Stimulated activated CD4-positive, alpha-beta T cell treated with anti-CD3 and anti-CD28 coated beads, Interleukin-15, amount 100 ng/mL, for 24 hours (primary cell): ENCODE measurements at regions not wholly inside any gene's neighbourhood (a gene's known extent, or its start where the extent isn't known, plus 50 kb on each side); places are given as distances from the start of the nearest gene placed in this dataset.
"Not testable (repeated sequence)": the region's sequence is repeated elsewhere in the genome, so short reads cannot be mapped to it uniquely, and the experiment has no call there.

Source experiments
- DNase-seq: peaks from one replicate; pipeline ENCODE4 v3.0.0-alpha.2; 2020

DNA sequence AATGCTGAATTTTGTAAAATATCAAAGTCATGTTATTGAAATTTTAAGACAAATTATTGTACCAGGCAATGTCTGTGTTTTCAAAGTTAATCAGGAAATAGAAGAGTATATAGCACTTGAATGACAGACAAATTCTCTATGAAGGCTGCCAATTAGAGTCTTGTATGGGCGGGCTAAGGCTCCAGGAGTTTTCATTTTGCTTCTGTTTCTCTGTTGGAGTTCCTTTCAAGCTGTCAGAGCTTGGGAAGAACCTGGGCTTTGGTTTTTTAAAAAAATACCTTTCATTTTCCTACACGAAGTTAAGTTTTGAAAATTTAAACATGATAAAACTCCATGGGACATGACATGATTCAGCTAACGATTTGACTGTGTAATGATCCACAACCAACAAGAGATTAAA, 339.0 kb upstream of the KCNH7 start:
- no peak for DNase-seq

DNA sequence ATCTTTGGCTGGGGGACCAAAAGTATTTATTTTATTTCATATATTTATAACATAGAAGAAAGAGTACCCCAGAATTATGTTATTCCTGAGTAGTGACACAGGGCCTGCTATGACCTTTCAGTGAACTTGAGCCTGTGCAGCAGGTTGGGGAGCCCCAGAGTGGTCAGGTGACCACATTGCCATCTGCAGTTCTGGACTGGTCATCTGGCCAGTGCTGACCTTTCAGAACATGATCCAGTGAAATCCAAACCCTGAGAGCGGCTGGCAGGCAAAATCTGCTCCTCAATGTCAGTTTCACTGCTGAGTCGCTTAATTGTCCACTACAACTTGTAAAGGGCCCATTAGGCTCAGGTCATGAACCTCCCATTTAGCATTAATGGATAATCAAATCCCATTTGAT, 336.7 kb upstream of the KCNH7 start:
- no peak for DNase-seq

DNA sequence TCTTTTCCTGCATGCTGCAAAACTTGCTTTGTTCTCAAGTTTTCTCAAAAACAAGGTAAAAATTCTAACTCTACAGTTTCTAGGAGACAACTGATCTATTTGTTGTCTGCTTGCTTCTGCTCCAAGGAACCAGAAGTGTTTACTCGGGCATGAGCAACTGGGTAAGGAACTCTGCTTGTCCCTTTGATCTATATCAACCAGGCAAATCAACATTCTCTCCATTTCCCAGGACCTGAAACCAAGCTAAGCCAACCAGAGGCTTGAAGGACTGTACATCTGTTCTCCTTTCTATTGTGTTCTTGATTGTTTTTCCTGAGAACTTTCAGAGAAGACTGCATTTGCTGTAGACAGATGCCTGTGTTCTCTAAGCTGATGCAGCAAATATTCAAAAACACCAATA, 335.0 kb upstream of the KCNH7 start:
- DNase-seq: no peak

DNA sequence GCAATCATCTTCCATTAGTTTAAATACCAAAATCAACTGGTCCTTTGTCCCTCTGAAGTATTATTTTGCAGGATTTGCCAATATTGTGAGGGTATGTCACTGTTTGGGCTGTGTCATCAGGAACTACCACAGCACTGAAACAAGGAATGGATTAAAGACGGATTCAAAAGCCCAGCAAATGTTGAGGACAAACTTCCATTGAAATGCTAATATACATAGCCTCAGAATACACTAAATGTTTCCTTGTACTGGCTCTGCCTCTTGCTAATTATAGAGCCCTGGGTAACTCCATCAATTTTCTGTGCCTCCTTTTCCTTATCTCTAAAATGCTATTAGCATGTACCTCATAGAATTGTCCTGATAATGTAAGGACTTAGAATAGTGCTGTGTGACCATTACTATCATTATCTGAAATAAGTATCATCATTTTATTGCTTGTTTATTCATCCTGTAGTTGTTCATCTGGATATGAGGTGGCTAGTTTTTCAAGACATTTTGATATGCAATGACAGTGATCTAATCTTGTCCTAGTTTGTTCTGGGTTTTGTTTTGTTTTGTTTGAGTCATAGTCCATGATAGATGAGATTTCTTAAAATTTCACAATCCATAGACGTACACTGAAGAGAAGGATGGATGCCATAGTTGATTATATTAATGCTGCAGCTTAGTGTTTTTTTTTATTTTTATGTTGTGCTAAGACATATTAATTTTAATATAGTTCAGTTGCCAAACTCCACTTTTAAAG, 333.4 kb upstream of the KCNH7 start:
- no peak for DNase-seq

DNA sequence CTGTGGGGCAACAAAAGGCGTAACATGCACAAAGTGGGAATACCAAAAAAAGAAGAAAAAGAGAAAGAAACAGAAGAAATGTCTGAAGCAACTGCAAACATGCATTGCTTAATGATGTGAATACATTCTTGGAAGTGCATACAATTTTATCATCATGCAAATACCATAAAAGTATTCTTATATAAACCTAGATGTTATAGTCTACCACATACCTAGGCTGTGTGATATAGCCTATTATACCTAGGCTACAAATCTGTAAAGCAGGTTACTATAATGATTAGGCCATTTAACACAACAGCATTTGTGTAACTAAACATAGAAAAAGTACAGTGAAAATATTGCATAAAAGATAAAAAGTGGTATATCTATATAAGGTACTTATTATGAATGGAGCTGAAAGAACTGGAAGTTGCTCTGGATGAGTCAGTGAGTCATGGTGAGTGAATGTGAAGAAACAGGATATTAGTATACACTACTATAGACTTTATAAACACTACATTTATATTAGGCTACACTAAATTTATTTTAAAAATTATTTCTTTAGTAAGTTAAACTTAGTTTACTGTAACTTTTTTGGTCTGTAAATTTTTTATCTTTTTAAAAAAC, 319.4 kb upstream of the KCNH7 start:
- DNase-seq: no peak

DNA sequence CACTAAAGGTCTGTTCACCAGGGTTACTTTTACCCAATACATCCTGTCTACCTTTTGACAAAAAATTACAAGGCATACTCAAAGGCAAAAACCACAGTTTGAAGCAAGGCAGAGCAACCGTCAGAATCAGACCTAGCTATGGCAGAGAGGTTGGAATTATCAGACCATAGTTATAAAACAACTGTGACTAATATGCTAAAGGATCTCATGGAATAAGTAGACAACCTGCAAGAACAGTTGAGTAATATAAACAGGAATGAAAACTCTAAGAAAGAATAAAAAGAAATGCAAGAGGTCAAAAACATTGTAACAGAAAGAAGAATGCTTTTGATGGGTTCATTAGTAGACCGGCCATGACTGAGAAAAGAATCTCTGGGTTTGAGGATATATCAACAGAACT, 318.8 kb upstream of the KCNH7 start:
- no peak for DNase-seq

DNA sequence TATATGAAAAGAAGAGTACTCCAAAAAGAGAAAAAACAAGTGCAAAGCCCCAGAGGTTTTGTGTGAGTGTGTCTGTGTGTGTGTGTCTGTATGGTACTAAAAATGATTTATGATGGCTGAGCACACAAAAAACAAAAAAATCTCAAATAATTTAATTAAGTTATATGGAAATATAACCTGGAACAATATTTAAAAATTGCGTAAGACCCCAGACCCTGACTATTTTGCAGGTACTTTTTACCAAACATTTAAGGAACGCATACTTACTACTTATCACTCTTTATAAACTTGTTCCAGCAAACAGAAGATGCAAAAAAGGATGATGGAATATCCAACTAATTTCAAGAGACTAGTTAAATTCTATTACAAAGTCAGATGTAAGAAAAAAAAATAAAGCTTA, 317.4 kb upstream of the KCNH7 start:
- DNase-seq: no peak

DNA sequence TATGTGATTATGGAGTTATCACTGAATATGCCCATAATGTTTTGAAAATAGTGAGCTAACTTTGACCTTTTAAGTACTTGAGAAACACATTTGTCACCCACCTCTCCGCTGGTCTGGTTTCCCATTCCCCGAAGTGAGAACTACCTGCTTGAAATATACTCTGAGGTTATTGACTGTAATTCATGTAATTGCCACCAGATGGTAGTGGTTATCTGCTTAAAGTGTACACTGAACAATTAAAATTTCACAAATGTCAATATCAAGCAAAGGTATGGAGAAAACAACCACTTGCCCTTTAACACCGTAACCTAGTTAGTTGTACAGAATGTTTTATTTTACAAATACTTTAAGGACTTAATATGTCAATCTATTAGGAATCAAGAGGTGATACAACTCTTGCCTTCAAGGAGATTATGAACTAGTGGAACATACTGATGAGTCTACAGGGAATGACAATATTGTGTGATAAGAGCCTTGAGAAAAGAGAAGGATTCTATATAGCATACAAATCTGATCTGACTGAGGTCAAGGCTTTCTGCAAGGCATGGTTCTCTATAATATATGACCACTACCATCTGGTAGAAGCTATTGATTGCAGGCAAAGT, 316.8 kb upstream of the KCNH7 start:
- DNase-seq: no peak

DNA sequence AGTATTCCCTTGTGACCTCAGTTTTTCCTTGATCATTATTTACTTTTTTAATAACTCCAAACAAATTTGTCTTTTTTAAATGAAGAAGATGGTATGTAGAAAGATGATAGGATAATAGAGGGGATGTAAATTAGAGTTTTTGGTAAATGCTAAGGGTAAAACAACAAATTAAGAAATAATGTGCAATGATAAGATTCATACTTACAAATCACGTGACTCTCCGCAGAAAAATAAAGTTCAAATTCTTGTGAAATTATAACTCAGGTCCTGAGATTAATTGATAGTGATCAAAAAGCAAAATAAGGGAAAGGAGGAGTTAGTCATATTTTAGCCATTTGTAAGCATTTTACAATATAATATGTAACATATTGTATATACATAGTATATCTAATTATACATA, 304.1 kb upstream of the KCNH7 start:
- no peak for DNase-seq

DNA sequence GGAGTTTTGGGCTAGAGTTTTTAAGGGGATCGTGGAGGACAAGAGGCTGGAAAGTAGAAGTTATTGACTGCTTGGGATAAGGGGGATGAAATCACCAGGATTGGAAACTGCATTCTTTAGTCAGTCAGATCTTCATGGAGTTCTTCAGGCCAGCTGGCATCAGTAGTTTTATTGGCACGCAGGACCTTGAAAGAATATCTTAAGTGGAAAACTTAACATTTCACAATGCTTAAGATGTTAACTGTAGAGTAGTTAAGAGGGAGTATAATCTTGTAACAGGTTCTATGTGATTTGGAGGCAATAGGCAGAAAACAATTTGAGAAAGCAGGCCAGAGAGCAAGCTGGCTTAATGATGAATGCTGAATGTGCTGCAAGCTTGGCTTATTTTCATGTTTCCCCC, 300.4 kb upstream of the KCNH7 start:
- no peak for DNase-seq

DNA sequence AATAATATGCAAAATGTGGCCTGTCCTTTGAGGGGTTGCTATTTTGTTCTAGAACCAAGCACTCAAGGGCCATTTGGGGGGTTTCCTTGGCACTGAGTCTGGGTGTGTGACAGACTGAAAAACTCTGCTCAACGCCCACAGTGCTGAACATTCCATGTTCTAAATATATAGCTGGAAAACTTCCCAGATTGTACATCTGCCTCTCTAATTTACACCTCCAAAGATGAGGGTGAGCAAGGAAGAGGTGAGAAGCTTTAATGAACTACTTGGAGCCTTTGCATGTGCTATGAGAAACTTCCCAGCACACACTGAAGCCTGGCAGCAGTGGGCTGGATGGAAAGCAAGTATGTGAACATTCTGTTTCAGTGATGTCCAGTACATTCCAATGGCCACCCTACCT, 296.7 kb upstream of the KCNH7 start:
- no peak for DNase-seq

DNA sequence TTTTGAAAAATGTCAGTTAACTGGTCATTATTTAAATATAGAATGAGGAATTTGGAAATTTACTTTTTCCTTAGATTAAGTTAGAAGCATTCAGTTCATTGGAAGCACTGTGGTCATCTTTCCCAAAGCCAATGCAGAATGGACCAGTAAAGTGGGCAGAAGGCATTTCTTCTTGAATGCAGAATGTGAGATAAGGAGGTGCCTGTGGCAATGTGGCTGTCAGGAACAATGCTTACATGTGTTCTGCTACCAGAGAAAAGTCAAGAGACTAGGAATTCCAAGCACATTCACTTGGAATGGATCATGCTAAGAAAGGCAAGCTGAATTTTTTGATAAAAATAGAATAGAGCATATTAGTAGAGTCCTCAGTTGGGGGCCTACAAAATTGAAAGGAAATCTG, 295.0 kb upstream of the KCNH7 start:
- DNase-seq: no peak

DNA sequence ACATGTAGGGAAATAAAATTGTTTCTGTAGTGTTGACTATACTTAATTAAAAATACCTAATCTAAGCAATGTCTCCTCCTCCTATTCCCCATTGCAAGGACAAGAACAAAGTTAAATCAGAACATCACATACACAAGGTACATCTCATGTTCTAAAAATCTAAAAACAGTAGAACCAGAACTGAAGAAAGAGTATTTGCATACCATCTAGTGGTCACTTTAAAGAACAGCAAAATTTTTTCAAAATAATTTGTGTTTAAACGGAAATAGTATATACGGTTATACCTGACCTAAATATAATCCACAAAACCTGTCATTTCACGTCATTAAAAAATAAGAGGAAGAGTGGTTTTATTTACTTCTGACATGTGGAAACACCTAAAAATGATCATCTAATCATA, 294.3 kb upstream of the KCNH7 start:
- DNase-seq: no peak

DNA sequence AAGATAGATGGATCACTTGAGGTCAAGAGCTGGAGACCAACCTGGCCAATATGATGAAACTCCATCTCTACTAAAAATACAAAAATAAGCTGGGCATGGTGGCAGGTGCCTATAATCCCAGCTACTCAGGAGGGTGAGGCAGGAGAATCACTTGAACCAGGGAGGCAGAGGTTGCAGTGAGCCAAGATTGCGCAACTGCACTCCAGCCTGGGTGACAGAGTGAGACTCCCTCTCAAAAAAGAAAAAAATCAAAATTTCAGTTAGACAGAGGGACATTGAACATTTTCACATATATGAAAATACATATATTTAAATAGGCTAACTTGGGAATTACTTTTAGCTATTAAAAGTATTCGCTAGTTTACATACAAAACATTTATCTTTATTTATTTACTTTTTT, 293.6 kb upstream of the KCNH7 start:
- not testable (repeated sequence) for DNase-seq

DNA sequence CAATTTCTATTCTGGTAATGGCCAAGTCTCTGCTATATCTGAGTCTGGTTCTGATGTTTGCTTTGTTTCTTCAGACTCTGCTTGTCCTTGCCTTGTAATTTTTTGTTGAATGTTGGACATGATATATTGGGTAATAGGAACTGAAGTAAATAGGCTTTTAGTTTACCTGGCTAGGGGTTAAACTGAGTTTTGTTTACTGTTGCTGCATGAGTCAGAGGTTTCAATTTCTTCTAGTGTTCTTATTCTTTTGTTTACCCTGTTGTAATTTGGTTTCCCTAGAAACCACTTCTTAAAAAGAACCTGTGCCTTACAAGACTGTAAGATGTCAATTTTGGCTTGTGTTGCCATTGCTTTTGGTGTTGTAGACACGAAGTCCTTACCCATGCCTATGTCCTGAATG, 285.0 kb upstream of the KCNH7 start:
- DNase-seq: no peak

DNA sequence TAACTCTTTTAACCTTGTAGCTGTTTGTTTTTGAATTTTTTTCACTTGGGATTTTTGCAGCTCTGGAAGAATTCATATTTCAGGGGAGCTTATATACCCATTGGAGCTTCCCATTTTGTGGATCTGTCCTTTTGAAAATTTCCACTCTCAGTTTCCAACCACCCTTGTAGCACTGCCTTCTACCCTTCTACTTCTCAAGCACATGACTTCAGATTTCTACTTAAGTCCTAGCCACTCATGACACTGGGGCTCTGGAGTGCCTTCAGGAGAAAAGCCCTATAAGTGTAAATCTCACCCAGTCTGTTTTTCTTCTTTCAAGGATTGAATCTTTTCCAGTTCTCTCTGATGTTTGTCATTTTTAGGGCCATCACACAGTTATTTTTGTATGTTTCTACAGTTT, 283.7 kb upstream of the KCNH7 start:
- no peak for DNase-seq

DNA sequence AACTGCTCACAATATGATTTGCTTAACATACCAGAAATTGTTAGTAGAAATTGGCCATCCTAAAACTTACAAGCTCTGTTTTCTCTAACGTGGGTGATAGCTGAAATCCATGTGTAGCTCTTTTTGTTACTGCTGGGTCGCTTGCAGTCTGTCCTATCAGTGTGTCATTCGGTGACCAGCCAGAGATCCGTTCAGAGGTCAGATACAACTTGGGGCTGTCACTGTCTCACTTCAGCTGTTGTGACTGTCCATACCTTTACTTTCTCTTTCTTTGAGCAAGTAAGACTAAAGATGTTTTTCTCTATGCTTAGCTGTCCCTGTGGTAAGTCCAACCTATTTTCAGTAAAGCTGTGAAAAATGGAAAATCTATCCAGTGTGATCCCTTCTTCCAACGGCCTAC, 282.9 kb upstream of the KCNH7 start:
- DNase-seq: no peak

DNA sequence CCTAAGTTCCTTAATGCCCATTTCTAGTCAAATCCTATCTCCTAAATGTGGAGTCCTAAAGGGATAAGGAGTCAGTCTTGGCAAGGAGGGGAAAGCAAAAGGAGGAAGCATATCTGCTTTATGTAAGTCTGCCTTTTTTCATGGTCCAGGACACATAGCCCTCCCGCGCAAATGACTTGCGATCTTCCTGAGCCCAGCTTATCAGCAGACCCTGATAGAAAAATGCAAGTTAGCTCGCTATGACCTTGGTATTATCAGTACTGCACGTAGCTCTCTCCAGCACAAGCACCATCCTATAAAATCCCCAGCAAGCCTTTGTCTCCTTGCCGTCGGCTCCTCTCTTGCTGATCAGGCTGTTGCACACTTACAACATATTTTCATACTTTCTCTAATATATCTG, 281.4 kb upstream of the KCNH7 start:
- DNase-seq: no peak

DNA sequence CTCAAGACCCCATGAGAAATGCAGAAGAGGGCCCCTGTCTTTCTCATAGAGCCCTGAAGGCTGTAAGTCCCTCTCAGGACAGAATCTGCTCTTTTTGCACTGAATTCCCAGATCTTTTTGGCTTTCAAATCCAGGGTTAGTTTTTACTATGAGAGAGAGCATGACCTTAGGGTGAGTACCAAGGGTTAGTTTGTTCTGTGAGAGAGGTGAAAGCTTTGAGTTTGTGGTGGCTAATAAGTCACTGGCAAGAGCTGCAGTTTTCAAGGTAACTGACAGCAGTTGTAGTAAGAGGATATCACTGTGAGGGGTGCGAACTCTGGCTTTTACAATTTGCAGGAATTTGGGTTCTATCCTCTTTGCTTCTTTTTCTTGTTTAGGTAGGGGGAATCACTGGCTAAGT, 248.4 kb upstream of the KCNH7 start:
- no peak for DNase-seq

DNA sequence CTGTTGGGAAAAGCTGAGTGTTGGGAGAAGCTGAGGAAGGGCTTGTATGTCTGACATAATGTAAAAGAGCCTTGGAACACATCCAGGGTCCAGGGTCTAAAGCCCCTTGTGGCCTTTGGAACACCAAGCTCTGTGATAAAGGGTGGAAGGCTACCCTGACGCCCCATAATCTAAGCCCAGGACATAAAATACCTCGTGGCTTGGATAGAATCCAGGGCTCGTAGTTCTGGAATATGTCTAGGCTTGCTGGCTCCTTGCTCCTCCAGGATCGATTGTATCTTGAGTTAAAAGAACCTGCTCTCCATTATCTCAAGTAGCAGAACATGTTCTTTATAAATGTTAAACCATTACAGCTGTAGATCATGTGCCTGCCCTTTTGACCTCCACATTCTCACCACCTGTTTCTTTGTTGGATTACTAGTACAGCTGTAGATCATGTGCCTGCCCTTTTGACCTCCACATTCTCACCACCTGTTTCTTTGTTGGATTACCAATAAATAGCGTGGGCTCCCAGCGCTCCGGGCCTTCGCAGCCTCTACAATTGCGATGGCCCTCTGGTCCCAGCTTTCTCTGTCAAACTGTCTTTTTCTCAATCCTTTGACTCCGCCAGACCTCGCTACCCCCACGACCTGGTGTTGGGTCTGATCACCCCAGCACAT, 246.9 kb upstream of the KCNH7 start:
- DNase-seq: not testable (repeated sequence)

DNA sequence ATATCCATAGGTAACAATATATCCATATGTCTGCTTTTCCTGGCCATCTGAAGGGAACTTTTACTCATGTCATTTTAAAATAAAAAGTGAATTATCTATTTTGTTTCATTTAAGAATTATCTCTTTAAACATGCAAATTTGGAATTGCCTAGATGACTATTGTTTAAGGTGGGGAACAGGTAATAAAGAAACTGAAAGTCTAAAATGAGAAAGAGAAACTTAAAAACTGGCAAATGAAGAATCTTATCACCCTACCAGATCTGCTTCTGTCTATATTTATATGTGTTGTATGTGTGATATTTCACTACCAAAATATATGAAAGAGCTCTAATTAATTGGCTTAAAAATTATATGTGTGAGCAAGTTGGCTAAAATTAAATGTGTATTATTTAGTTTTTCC, 243.2 kb upstream of the KCNH7 start:
- DNase-seq: no peak

DNA sequence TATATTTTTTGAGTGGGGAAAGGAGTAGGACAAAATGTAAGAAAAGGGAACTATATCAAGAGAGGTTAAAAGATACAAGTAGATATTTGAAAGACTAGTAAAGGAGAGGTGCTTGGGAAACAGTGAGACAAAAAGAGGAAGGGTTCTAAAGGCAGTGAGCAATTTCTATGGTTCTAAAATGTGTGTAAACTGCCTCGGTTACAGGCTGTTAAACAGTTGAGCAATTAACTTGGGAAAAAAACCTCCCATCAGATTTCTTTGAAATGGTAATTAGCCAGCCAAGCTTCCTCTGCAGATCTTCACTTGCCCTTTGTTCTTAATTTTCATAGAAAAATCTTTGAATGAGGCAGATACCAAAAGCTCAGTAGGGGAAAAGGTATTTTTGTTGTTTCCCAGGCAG, 238.7 kb upstream of the KCNH7 start:
- DNase-seq: no peak

DNA sequence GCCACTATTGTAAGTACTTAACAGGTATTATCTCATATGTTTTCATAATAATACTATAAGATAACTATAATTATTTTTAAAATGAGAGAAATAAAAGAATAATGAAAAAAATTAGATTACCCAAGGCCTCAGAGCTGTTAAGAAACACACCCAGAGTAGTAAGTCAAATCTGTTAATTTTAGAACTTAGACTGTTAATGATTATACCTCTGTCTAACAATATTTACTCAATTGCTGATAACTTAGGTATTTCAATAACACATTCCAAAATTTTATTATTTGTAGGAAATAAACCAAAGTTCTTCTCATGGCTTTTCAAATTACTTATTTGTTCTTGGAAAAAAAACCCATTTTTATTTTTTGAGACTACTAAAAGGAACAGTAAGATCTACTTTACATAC, 227.5 kb upstream of the KCNH7 start:
- DNase-seq: no peak

DNA sequence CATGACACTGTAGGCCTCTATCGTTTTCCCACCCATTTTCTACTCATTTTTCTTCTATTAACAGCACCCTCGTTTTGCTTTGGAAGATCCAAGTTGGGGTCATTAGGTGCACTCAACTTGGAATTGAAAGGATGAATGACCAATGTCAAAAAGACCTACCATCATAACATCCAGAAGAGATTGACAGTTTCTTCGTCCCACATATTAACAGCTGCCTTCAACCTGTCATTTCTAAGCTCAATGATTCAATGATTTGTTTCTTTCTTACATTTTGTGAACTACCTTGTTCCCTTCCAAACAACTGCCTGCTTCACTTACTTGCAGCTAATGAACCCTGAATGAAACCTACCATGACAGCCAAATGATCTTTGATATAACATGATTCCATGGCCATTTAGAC, 224.0 kb upstream of the KCNH7 start:
- DNase-seq: no peak
